Gastroesophageal sphincter (tissue), 4 donors: ENCODE measurements at regions not wholly inside any gene's neighbourhood (a gene's known extent, or its start where the extent isn't known, plus 50 kb on each side); places are given as distances from the start of the nearest gene placed in this dataset.

Experiments
- ATAC-seq: fragments of 150-250 bp; one replicate; pipeline ENCODE4 v1.9.1; 2016; ENCODE audit warnings: mild to moderate bottlenecking, moderate library complexity
- H3K27ac ChIP-seq, 4 donors: fragments of 200-600 bp; sonication (generic) in 3 of 4; 1 replicate in 3 of 4; 2 replicates in 1 of 4; pipeline ENCODE4 v1.5.1; 2016 to 2019
- H3K27me3 ChIP-seq: fragments of 200-600 bp; sonication (generic); one replicate; pipeline ENCODE4 v1.5.1; 2019
- H3K36me3 ChIP-seq, 2 donors: fragments of 200-600 bp; sonication (generic); one replicate each; pipeline ENCODE4 v1.5.1; 2019; ENCODE audit warnings: control low read depth in 1 of 2
- H3K4me1 ChIP-seq, 3 donors: fragments of 200-600 bp; sonication (generic); 1 replicate in 2 of 3; 2 replicates in 1 of 3; pipeline ENCODE4 v1.5.1; 2016 to 2019; ENCODE audit warnings: control low read depth in 2 of 3
- H3K4me3 ChIP-seq, 2 donors: fragments of 200-600 bp; sonication (generic); one replicate each; pipeline ENCODE4 v1.5.1; 2019; ENCODE audit warnings: mild to moderate bottlenecking in 1 of 2, moderate library complexity in 1 of 2
- H3K9me3 ChIP-seq, 3 donors: fragments of 200-600 bp; sonication (generic); one replicate each; pipeline ENCODE4 v1.5.1; 2017 to 2019; ENCODE audit warnings: control low read depth in 2 of 3
- EP300 ChIP-seq: sonication (generic); formaldehyde crosslinking; IDR thresholded peaks from one replicate; pipeline ENCODE4 v1.6.1; 2017; ENCODE audit warnings: antibody characterized with exemption, mild to moderate bottlenecking
- POLR2A ChIP-seq, 2 donors: fragments of 450-650 bp; IDR thresholded peaks; one replicate each; pipeline ENCODE4 v1.6.1; 2017; ENCODE audit warnings: antibody characterized with exemption in 2 of 2, mild to moderate bottlenecking in 2 of 2, moderate library complexity in 1 of 2
- POLR2AphosphoS5 ChIP-seq: sonication (generic); formaldehyde crosslinking; IDR thresholded peaks from one replicate; pipeline ENCODE4 v1.6.1; 2017; ENCODE audit warnings: antibody characterized with exemption
- WGBS, 2 donors: methylation state at CpG; one replicate each; pipeline ENCODE4 v1.1.5; 2018; ENCODE audit warnings: low coverage in 1 of 2; 5-methylcytosine and 5-hydroxymethylcytosine counted together
- TF ChIP-seq, protein P1 (sequence below), 4 experiments: fragments of 200-600 bp in 2 of 4; fragments of 450-650 bp in 2 of 4; sonication (generic) in 1 of 4; IDR thresholded peaks; one replicate each; pipeline ENCODE4 v1.5.1; 2017 to 2019; ENCODE audit warnings: antibody characterized with exemption in 4 of 4, mild to moderate bottlenecking in 2 of 4, moderate library complexity in 2 of 4

DNA sequence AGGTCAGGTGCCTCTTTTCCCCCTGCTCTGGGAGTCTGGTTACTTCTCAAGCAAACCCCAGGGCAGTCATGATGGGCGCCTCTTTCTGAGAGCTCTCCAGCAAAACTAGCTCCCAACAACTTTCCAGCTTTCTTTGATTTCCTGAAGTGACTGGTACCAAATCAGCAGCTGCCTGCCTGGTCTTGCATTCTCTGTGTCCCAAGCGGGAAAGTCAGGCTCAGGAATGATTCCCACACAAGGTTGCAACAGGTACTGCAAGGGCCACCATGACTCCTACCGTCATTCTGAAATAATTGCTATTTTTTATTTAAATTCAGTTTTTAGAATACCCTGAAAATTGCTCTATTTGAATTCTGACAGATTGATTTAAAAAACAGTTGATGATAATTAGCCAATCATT is 658.7 kb downstream of the SQOR start:
- no peak for ATAC-seq
- no peaks in the 10 kb centered on the region for H3K36me3 ChIP-seq
- no peak overlapping the region for H3K4me3 ChIP-seq
- H3K9me3 ChIP-seq = no peaks in the 10 kb centered on the region
- 76 to 86% methylated on average over 2 to 3 of the region's 3 CpGs for WGBS, 2 donors
- no peaks in the 10 kb centered on the region for H3K4me1 ChIP-seq
- no peak overlapping the region for H3K27ac ChIP-seq
- TF ChIP-seq, protein P1, sequence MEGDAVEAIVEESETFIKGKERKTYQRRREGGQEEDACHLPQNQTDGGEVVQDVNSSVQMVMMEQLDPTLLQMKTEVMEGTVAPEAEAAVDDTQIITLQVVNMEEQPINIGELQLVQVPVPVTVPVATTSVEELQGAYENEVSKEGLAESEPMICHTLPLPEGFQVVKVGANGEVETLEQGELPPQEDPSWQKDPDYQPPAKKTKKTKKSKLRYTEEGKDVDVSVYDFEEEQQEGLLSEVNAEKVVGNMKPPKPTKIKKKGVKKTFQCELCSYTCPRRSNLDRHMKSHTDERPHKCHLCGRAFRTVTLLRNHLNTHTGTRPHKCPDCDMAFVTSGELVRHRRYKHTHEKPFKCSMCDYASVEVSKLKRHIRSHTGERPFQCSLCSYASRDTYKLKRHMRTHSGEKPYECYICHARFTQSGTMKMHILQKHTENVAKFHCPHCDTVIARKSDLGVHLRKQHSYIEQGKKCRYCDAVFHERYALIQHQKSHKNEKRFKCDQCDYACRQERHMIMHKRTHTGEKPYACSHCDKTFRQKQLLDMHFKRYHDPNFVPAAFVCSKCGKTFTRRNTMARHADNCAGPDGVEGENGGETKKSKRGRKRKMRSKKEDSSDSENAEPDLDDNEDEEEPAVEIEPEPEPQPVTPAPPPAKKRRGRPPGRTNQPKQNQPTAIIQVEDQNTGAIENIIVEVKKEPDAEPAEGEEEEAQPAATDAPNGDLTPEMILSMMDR (IDR thresholded peaks at IDR 0.05) = no peak
- no peak for TF ChIP-seq EP300
- TF ChIP-seq POLR2A (IDR thresholded peaks at IDR 0.05) = no peak
- no peak for TF ChIP-seq POLR2AphosphoS5
- peaks cover 13% of the 10 kb centered on the region for H3K27me3 ChIP-seq

DNA sequence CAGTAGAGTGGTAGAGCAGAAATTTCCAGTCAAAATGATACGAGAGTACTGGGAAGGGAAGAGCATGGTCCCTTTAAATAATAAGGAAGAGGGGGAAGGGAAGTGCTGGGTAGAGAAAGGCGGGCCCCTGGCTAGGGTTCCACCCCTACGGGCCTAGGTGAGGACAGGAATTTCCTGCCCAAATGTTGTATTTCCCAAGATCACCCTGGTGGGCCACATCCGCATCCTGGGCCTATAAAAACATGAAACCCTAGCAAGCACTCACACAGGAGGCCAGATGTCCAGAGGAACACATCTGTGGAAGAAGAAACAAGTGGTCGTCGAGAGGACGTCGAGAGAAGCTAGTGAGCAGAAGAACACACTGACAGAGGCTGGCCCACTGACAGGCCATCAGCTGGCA is 661.2 kb downstream of the SQOR start:
- H3K27me3 ChIP-seq = peaks cover 8% of the 10 kb centered on the region
- H3K4me3 ChIP-seq = no peak overlapping the region
- no peaks in the 10 kb centered on the region for H3K4me1 ChIP-seq
- no peak for ATAC-seq
- H3K27ac ChIP-seq = no peak overlapping the region
- no peaks in the 10 kb centered on the region for H3K36me3 ChIP-seq
- TF ChIP-seq POLR2AphosphoS5 (no peak), POLR2A (IDR thresholded peaks at IDR 0.05) (no peak), EP300 (no peak)
- TF ChIP-seq, protein P1 (IDR thresholded peaks at IDR 0.05) = no peak
- no peaks in the 10 kb centered on the region for H3K9me3 ChIP-seq
- WGBS, 2 donors = 50 to 81% methylated on average over 2 to 8 of the region's 8 CpGs

DNA sequence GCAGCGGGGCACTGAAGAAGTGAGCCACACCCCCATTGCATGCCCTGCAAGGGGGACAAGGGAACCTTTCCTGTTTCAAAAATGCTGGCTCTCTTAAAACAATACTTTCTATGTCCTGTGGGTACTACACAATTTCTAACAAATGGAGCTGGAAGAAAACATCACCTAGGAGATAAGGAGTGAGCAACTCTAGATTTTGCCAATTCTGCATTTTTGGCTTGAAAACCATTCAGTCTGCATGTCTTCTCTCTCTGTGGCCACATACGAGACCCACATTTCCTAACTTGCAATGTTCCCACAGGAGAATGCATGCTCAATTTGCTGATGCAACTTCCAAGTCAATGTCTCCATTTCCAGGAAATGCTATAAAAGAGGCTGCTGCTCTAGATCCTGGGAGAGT is 662.0 kb downstream of the SQOR start:
- ATAC-seq = no peak
- H3K4me1 ChIP-seq = no peaks in the 10 kb centered on the region
- no peaks in the 10 kb centered on the region for H3K9me3 ChIP-seq
- H3K27ac ChIP-seq = no peak overlapping the region
- no peaks in the 10 kb centered on the region for H3K36me3 ChIP-seq
- H3K27me3 ChIP-seq = peaks cover 8% of the 10 kb centered on the region
- WGBS, 2 donors = 80 to 100% methylated on average over 1 of the region's 2 CpGs
- no peak overlapping the region for H3K4me3 ChIP-seq
- TF ChIP-seq, protein P1 (IDR thresholded peaks at IDR 0.05) = no peak
- no peak for TF ChIP-seq POLR2A (IDR thresholded peaks at IDR 0.05)
- no peak for TF ChIP-seq POLR2AphosphoS5
- no peak for TF ChIP-seq EP300

DNA sequence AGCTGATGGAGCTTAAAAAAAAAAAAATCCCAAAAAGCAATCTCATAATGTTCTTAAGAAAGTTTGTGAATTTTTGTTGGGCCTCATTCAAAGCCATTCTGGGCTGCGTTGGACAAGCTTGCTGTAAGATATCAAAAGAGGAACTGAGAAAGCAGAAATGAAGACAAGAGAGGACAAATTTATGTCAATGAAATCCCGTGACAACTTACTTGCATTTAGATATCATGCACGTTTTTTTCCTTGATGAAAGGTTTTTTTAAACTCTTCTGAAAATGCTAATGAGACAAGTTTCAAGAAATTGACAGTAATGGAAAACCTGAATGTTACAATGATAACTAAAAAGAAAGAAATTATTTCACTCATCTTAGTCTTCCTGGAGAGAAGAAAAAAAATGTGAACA is 662.9 kb downstream of the SQOR start:
- 52 to 88% methylated on average over 3 of the region's 3 CpGs for WGBS, 2 donors
- Histone ChIP-seq H3K9me3 (no peaks in the 10 kb centered on the region), H3K4me1 (no peaks in the 10 kb centered on the region), H3K27ac (no peak overlapping the region), H3K27me3 (peaks cover 8% of the 10 kb centered on the region), H3K36me3 (no peaks in the 10 kb centered on the region), H3K4me3 (no peak overlapping the region)
- ATAC-seq = no peak
- TF ChIP-seq, protein P1 (IDR thresholded peaks at IDR 0.05) = no peak
- TF ChIP-seq EP300 (no peak), POLR2A (IDR thresholded peaks at IDR 0.05) (no peak), POLR2AphosphoS5 (no peak)

DNA sequence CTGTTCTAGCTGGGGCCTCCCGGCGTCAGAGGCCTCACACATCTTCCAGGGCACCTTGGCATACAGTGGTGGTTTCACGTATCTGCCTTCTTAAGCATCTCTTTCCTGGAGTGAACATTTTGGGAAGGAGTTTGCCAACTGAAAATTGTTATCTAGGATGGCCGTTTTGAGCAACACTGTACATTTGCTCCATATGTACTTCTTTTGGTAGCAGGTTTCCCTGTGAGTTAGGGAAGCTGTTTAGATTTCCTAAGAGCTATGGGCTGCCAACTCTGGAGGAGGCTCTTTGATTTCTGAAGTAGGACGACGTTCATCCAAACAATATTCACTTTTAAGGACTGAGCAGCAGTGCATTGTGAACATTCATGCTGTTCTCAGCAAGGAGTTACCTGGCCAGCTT is 665.9 kb downstream of the SQOR start:
- Histone ChIP-seq H3K27ac (no peak overlapping the region), H3K4me1 (no peaks in the 10 kb centered on the region), H3K9me3 (no peaks in the 10 kb centered on the region), H3K4me3 (no peak overlapping the region), H3K27me3 (peaks cover 17% of the 10 kb centered on the region), H3K36me3 (no peaks in the 10 kb centered on the region)
- TF ChIP-seq POLR2A (IDR thresholded peaks at IDR 0.05) = no peak
- TF ChIP-seq EP300 = no peak
- TF ChIP-seq, protein P1 (IDR thresholded peaks at IDR 0.05) = no peak
- no peak for TF ChIP-seq POLR2AphosphoS5
- ATAC-seq = no peak
- 35 to 94% methylated on average over 2 to 6 of the region's 6 CpGs for WGBS, 2 donors
